ENCODE measurements at regions not wholly inside any gene's neighbourhood (a gene's known extent, or its start where the extent isn't known, plus 50 kb on each side); places are given as distances from the start of the nearest gene placed in this dataset.

DNA sequence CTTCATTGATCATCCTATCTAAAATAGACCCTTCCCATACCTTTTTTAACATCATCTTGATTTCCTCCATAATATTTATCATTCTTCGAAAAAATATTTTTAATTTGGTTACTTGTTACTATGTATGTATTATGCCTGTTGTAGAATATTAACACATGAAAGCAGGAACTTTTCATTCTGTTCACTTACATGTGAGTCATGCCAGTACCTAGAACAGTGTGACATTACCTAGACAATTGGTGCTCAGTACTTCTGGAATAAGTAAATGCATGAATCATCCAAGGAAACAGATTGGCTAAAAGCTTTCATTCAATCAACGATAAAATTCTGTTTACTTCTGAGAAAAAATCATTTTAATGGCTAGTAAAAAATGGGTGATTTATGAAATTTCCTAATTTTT lies 76.4 kb downstream of the CXXC4 start:
- DNase-seq: no peak

DNA sequence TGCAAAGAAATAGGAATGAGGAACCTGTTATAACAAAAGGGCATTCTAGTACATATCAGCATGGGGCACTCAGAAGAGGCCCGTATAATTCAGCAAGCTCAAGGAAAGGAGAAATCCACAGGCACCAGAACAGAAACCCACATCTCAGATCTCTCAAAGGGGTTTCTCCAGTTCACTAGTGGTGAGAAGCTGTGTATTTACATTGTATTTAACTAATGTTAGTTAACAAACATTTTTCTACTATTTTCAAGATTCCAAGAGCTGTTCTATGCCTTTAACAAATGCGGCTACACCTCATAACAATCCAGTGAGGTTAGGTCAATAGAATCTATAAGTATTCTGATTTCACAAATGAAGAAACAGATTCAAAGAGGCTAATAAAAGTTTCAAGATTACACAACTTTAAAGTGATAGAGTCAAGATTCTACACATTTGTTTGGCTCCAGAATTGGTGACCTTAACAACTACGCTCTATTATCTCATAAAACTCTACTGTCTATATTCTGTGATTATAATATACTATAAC lies 77.3 kb downstream of the CXXC4 start:
- no peak for DNase-seq

GRCh38 chr4:104416725-104417356 lies 77.9 kb downstream of the CXXC4 start:
- DNase-seq: no peak

DNA sequence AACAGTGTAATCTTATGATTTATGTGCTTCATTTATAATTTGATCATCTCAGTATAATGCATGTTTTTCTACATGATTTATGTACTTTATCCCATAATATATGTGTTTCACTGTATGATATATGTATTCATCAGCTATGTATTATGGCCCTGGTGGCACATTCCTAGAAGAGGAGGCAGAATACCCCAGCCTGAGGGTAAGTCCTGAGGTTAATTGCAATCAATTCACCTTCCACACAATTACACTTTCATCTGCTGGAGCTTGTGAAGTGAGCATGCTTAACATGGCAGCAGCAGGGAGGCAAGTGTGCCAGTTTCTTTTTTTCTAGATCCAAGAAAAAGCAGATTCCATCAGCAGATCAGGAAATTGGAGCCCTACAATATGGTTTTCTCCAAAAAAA lies 81.2 kb downstream of the CXXC4 start:
- DNase-seq: no peak

- DNase-seq: no peak
These were observed 82.3 kb downstream of the CXXC4 start for GRCh38 chr4:104412344-104412743.

- no peak for DNase-seq
These were observed 83.2 kb downstream of the CXXC4 start for GRCh38 chr4:104411502-104411901.

GRCh38 chr4:104408878-104409277 lies 85.8 kb downstream of the CXXC4 start:
- no peak for DNase-seq

DNA sequence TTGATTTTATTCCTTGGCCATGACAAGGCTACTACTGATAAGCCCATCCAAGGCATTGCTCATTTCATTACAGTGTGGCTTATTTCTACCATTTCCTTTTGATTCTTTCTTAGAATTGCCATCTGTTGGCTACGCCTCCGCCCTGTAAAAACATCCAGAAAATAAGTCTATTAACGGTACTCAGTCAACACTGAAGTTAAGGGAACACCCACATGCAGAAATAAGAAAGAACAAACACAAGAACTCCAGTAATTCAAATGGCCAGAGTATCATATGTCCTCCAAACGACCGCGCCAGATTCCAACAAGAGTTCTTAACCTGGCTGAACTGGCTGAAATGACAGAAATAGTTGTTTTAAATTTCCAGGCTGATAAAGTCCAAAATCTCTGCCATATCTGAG lies 90.3 kb downstream of the CXXC4 start:
- no peak for DNase-seq

DNA sequence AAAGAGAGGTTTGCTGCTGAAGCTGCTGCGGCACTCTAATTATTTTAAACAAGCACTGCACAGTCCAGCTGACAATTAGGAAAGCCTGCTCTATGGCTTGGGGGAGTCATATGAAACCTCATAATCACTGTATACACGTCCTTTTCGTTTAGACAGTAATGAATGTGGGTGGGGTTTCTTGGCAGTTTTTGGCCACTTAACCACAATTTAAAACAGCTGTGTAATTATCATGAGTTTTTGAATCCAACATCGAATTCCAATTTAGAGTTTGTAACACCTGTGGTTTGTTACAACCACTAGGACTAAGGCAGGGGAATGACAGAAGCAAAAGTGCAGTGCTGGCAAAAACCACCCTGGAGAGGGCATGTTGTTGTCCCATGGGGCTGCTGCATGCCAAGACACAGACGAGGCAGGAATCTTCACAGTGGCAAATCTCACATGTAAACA lies 99.5 kb downstream of the CXXC4 start:
- DNase-seq: no peak

DNA sequence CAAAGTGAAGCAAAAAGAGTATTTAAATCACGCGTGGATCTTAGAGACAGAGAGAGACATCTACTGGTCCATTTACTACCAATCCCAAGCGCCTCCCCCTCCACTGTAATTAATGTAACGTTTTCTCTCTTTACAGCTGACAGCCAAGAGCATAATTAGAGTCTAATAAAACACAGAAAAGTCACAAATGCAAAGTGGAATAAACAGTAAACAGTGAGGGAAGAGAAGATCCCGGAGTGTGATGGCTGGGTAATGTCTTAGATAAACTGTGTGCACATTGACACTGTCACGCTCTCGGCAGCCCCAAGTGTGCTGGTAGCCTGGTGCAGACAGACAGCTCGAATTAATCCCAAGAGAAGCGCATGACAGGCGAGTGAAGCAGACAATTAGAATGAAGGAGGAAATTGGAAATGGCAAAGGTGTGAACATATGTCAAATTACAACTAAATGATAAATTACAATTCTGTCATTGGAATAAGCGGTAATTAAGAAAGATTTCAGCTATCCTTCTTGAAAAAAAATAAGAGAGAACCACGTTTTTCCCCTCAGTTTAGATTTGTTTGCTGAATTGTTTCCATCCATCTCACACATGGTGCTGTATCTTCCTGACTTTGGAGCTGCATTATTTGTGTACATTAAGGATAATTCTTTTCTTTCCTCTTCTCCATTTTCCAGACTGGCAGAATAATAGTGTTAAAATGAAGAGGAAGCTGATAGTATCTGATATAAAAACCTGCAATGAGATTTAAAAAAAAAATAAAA lies 100.1 kb downstream of the CXXC4 start:
- DNase-seq: no peak

DNA sequence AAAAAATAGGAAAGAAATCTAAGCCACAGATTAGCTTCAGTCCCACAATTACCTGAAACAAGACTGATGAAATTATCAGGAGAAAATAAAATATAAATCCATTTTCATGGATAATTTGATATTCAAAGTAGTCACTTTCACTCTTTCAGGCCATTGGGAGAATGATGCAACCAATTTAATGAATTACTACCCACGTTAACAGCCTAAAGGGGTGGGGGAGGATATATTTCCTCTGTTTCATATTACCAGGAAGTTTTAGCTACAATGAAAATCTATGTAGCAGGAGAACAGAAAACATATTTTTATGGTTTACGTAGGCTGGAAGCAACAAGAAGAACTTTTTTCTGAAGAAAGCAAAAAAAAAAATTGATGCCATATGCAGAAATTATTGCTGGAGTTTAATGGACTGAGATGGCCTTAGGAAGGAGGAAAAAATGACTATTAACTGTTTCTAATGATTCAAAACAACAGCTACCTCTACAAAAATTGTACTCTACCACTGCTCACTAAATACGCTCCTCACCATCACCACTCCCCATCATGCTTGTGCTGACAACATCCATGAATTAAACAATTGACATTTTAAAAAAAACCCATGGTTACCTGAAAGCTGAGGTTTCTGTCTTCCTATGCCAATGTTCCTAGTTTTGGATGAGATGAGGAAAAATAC lies 100.9 kb downstream of the CXXC4 start:
- peak; percentile 5 for DNase-seq

DNA sequence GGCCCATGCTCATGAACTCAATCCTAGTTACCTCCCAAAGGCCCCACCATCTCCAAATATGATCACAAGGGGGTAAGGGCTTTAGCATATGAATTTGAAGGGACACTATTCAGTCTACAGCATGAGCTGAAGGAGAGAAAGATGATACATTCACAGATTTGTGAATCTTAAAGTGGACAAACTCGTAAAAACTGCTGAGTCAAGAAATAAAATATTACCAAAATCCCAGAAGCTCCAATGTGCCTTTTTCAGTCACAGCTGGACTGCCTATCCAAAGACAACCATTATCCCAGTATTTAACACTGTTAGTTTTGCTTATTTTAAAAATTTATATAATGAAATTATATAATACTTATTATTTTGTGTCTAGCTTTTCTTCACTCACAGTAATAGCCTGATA lies 109.0 kb downstream of the CXXC4 start:
- no peak for DNase-seq

DNA sequence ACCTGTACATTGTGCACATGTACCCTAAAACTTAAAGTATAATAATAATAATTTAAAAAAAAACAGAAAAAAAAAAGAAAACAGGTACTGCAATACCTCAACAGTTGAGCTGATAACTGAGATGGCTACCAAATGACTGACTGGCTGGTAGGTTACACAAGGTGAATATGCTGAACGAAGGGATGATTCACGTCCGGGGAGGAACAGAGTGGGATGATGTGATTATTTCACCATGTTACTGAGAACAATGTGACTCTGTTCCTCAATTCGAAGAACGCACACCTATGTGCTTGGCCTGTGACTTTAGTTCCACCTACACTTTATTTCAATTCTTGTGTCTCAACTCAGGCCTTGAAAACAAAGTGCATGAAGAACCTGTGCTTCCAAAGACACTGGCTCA lies 111.7 kb downstream of the CXXC4 start:
- no peak for DNase-seq

DNA sequence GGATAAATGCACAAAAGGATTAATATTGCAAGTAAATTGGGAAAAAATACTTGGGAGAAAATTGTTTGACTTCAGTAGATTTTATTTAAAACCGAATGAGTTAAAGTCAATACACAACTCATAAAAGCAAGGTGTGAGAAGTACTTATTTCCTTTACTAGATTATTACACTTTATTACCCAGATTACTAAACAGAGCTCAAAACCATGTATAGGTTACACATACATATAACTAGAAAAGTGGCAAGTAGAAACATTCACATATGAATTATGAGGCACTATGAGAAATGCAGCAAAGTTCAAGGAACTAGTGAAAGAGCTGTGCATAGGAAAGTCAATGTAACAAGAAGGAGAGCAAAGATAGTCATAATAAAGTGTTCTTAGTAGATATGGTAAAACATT lies 113.0 kb downstream of the CXXC4 start:
- DNase-seq: no peak

DNA sequence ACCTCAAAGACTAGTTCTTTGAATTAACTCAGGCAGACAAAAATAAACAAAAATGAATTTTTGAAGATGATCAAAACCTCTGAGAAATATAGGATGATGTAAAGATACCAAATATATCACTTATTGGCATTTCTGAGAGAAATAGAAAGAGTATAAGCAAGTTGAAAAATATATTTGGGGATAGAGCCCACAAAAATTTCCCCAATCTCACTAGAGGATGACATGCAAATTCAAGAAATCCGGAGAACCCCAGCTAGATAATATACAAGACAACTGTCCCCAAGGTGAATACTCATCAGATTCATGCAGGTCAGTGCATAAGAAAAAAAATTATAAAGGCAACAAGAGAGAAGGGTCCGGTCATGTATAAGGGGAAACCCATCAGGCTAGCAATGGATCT lies 129.1 kb downstream of the CXXC4 start:
- DNase-seq: no peak

DNA sequence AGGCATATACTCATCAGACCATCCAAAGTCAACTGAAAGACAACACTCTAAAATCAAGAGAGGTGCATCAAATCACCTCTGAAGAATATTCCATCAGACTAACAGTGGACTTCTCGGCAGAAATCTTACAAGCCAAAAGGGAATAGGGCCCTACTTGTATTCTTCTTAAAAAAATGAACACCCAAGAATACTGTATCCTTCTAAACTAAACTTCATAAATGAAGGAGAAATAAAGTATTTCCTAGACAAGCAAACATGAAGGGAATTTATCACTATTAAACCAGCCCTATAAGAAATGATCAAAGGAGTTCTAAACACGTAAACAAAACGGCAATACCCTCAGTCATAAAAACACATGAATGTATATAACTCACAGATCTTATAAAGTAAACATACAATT lies 141.2 kb downstream of the CXXC4 start:
- no peak for DNase-seq

- no peak for DNase-seq
These were observed 142.5 kb downstream of the CXXC4 start for GRCh38 chr4:104352211-104352610.

DNA sequence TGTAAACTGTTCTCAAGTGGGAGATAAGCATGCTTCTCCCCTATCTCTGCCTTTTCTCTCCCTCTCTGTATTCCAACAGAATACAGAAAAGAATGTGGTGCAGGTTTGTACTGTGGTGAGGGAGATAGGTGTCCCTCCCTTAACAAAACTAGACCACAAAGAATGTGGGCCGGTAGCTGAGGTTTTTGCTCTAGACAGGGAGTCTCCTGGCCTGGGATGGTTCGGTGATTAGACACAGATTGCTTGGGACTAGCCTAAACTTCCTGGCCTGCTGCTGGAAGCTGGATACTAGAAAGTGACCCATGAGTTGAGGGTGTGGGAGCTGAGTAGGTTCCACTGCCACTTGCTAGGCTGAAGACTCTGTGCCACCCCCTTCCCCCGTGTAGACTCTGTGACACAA lies 143.0 kb downstream of the CXXC4 start:
- no peak for DNase-seq

DNA sequence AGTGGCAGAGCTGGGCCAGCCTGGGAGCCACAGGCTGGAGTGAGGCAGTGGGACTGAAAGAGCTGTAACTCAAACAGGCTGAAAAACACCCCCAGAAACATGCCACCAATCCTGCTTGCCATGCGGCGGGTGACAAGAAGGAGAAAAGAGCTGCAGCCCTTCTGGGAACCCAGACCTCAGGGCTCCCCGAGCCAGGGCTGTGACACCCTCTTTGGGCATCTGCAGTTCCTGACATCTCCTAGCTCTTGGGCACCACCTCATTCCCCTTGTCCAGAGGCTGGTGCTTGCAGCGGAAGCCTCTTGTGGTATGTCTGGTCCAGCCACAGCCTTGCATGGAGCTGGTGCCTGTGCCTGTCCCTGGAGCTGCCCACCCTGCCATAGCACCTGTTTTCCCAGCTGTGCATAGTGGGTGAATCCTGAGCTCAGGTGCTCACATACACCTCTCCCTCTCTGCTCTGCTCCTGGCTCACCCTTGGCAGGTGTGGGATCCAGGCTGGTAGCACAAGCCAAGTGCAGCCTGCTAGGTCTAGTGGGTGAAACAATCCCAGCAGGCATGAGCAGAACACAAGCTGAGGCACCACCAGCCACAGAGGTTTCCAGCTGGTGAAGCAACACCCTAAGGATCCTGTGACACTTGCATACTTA lies 149.0 kb downstream of the CXXC4 start:
- DNase-seq: no peak

- no peak for DNase-seq
These were observed 150.2 kb downstream of the CXXC4 start for GRCh38 chr4:104344342-104344980.

DNA sequence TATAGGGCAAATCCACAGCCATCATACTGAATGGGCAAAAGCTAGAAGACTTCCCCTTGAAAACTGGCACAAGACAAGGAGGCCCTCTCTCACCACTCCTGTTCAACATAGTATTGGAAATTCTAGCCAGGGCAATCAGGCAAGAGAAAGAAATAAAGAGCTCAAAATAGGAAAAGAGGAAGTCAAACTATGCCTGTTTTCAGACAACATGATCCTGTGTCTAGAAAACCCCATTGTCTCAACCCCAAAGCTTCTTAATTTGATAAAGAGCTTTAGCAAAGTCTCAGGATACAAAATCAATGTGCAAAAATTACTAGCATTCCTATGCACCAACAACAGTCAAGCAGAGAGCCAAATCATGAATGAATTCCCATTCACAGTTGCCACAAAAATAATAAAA lies 160.3 kb downstream of the CXXC4 start:
- DNase-seq: no peak

GRCh38 chr4:104330125-104330905 lies 164.4 kb downstream of the CXXC4 start:
- no peak for DNase-seq

Data from NCI-H1048 (cell line).